H9 (cell line): ENCODE measurements at regions not wholly inside any gene's neighbourhood (a gene's known extent, or its start where the extent isn't known, plus 50 kb on each side); places are given as distances from the start of the nearest gene placed in this dataset.

Experiments used
- DNase-seq: peaks from one replicate; pipeline ENCODE4 v3.0.0-alpha.2; 2017
- H2AFZ ChIP-seq: one replicate; pipeline ENCODE4 v1.6.1; 2013; ENCODE audit warnings: mild to moderate bottlenecking, low read length, control low read depth, moderate library complexity
- H2AK5ac ChIP-seq: 2 replicates; pipeline ENCODE4 v1.6.1; 2013; ENCODE audit warnings: low read length, control low read depth, mixed read lengths; ENCODE audit not compliant: insufficient read length
- H2BK120ac ChIP-seq: one replicate; pipeline ENCODE4 v1.6.1; 2013; ENCODE audit warnings: low read depth, mild to moderate bottlenecking, low read length, control low read depth, inconsistent platforms; ENCODE audit not compliant: poor library complexity, severe bottlenecking
- H2BK12ac ChIP-seq: 2 replicates; pipeline ENCODE4 v1.6.1; 2013; ENCODE audit warnings: low read length, control low read depth, mixed read lengths, low read depth; ENCODE audit not compliant: insufficient read length
- H2BK15ac ChIP-seq: 2 replicates; pipeline ENCODE4 v1.6.1; 2013; ENCODE audit warnings: low read depth, low read length, control low read depth
- H2BK20ac ChIP-seq: one replicate; pipeline ENCODE4 v1.6.1; 2013; ENCODE audit warnings: low read depth, mild to moderate bottlenecking, low read length, control low read depth, inconsistent platforms; ENCODE audit not compliant: poor library complexity, severe bottlenecking
- H2BK5ac ChIP-seq: 2 replicates; pipeline ENCODE4 v1.6.1; 2013; ENCODE audit warnings: low read length, control low read depth, mixed read lengths; ENCODE audit not compliant: insufficient read length
- H3K14ac ChIP-seq: 2 replicates; pipeline ENCODE4 v1.6.1; 2013; ENCODE audit warnings: low read length, control low read depth; ENCODE audit not compliant: insufficient read depth
- H3K18ac ChIP-seq: 2 replicates; pipeline ENCODE4 v1.6.1; 2013; ENCODE audit warnings: low read depth, mild to moderate bottlenecking, mixed read lengths, low read length, control low read depth; ENCODE audit not compliant: insufficient read length
- H3K23ac ChIP-seq: 2 replicates; pipeline ENCODE4 v1.6.1; 2013; ENCODE audit warnings: low read length, control low read depth, mixed read lengths, low read depth; ENCODE audit not compliant: insufficient read length
- H3K23me2 ChIP-seq: 2 replicates; pipeline ENCODE4 v1.6.1; 2013; ENCODE audit warnings: low read depth, mild to moderate bottlenecking, mixed read lengths, low read length, control low read depth; ENCODE audit not compliant: insufficient read length, poor library complexity, severe bottlenecking
- H3K27ac ChIP-seq: 2 replicates; pipeline ENCODE4 v1.5.1; 2013; ENCODE audit warnings: low read length, control low read depth, mixed read lengths, low read depth; ENCODE audit not compliant: insufficient read length
- H3K27me3 ChIP-seq: 2 replicates; pipeline ENCODE4 v1.6.1; 2013; ENCODE audit warnings: low read length, control low read depth, inconsistent platforms; ENCODE audit not compliant: insufficient read depth
- H3K4ac ChIP-seq: 2 replicates; pipeline ENCODE4 v1.6.1; 2013; ENCODE audit warnings: low read depth, mild to moderate bottlenecking, control low read depth, inconsistent platforms, low read length, moderate library complexity
- H3K4me1 ChIP-seq: 2 replicates; pipeline ENCODE4 v1.6.1; 2013; ENCODE audit warnings: low read length, control low read depth, inconsistent platforms; ENCODE audit not compliant: insufficient read depth
- H3K4me2 ChIP-seq: 2 replicates; pipeline ENCODE4 v1.6.1; 2013; ENCODE audit warnings: low read length, control low read depth, mixed read lengths; ENCODE audit not compliant: insufficient read length, insufficient read depth
- H3K56ac ChIP-seq: 2 replicates; pipeline ENCODE4 v1.6.1; 2013; ENCODE audit warnings: low read depth, mild to moderate bottlenecking, mixed read lengths, low read length, control low read depth; ENCODE audit not compliant: insufficient read length
- H3K79me1 ChIP-seq: 2 replicates; pipeline ENCODE4 v1.6.1; 2013; ENCODE audit warnings: low read depth, mild to moderate bottlenecking, moderate library complexity, low read length, control low read depth, inconsistent platforms; ENCODE audit not compliant: insufficient read depth, poor library complexity, severe bottlenecking
- H3K79me2 ChIP-seq: 2 replicates; pipeline ENCODE4 v1.6.1; 2013; ENCODE audit warnings: low read length, control low read depth, inconsistent platforms; ENCODE audit not compliant: insufficient read depth
- H3K9ac ChIP-seq: 2 replicates; pipeline ENCODE4 v1.6.1; 2013; ENCODE audit warnings: low read length, control low read depth, mixed read lengths; ENCODE audit not compliant: insufficient read length; ENCODE audit errors: extremely low read depth
- H3K9me3 ChIP-seq: one replicate; pipeline ENCODE4 v1.6.1; 2013; ENCODE audit warnings: low read depth, low read length, inconsistent platforms; ENCODE audit not compliant: control insufficient read depth
- H3T11ph ChIP-seq: one replicate; pipeline ENCODE4 v1.6.1; 2013; ENCODE audit warnings: mild to moderate bottlenecking, low read length, control low read depth, inconsistent platforms
- H4K20me1 ChIP-seq: one replicate; pipeline ENCODE4 v1.6.1; 2013; ENCODE audit not compliant: control insufficient read depth, insufficient read length, insufficient read depth
- H4K5ac ChIP-seq: 2 replicates; pipeline ENCODE4 v1.6.1; 2013; ENCODE audit warnings: low read depth, mild to moderate bottlenecking, mixed read lengths, low read length, control low read depth; ENCODE audit not compliant: insufficient read length
- H4K8ac ChIP-seq: replicated peaks from 2 replicates; pipeline ENCODE4 v1.6.1; 2013; ENCODE audit warnings: low read length, control low read depth, mixed read lengths, low read depth; ENCODE audit not compliant: insufficient read length
- H4K91ac ChIP-seq: 2 replicates; pipeline ENCODE4 v1.6.1; 2013; ENCODE audit warnings: low read depth, mild to moderate bottlenecking, moderate library complexity, mixed read lengths, low read length, control low read depth; ENCODE audit not compliant: insufficient read length
- H3K27ac Mint-ChIP-seq, 3 experiments: 2 replicates in 2 of 3; 3 replicates in 1 of 3; pipeline ENCODE4 v1.8.0; 2020 to 2021; ENCODE audit warnings: mixed read lengths in 3 of 3, mild to moderate bottlenecking in 1 of 3, moderate library complexity in 1 of 3
- H3K27me3 Mint-ChIP-seq: 2 replicates; pipeline ENCODE4 v1.8.0; 2021; ENCODE audit warnings: low read depth, mild to moderate bottlenecking, moderate library complexity, mixed read lengths
- H3K36me3 Mint-ChIP-seq, 3 experiments: 2 replicates in 2 of 3; 3 replicates in 1 of 3; pipeline ENCODE4 v1.8.0; 2020 to 2021; ENCODE audit warnings: low read depth in 3 of 3, mixed read lengths in 3 of 3; ENCODE audit not compliant: insufficient read depth in 1 of 3
- H3K4me1 Mint-ChIP-seq, 2 experiments: 2 replicates each; pipeline ENCODE4 v1.8.0; 2020; ENCODE audit warnings: mixed read lengths in 2 of 2
- H3K4me3 Mint-ChIP-seq, 2 experiments: 2 replicates in 1 of 2; 3 replicates in 1 of 2; pipeline ENCODE4 v1.8.0; 2020 to 2021; ENCODE audit warnings: mild to moderate bottlenecking in 2 of 2, mixed read lengths in 2 of 2, moderate library complexity in 1 of 2
- H3K9me3 Mint-ChIP-seq, 2 experiments: 2 replicates in 1 of 2; 3 replicates in 1 of 2; pipeline ENCODE4 v1.8.0; 2020; ENCODE audit warnings: mild to moderate bottlenecking in 2 of 2, mixed read lengths in 2 of 2, moderate library complexity in 1 of 2
- WGBS: extraction: QIAGEN DNeasy Blood & Tissue Kit; methylation state at CpG from one replicate; pipeline ENCODE4 v1.1.7; 2013; ENCODE audit warnings: missing lambda C conversion rate, low lambda C conversion rate, mixed read lengths; ENCODE audit not compliant: insufficient read length; ENCODE audit errors: extremely low coverage; 5-methylcytosine and 5-hydroxymethylcytosine counted together
- TF ChIP-seq, protein P1 (sequence below): fragments of 200-600 bp; sonication (generic); conservative IDR thresholded peaks from 3 replicates; pipeline ENCODE4 v1.8.0; 2021; ENCODE audit warnings: antibody characterized with exemption, mild to moderate bottlenecking

DNA sequence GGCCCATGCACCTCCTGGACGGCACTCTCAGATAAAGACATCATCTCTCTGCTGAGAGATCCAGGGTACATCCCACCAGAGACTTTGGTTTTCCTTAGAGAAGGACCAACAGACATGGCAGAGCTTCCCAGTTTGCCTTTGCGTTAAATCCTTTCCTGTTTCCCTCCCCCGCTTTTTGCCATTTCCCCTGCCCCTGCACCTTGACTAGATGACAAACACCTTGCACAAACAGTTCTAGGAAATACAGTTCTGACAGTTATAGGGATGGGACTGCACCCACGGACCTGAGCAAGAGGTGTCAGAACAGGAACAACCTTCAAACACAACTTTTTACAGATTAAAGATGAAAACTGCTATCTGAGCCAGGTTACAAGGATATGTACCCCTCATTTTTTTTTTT is 288.9 kb downstream of the MSX2 start:
- Histone ChIP-seq H2AK5ac (no peak overlapping the region), H3K23ac (no peak overlapping the region), H2BK12ac (no peak overlapping the region), H3K4me2 (no peak overlapping the region), H3K27ac (no peak overlapping the region), H4K20me1 (no peaks in the 10 kb centered on the region), H4K91ac (no peak overlapping the region), H4K5ac (no peak overlapping the region), H3K18ac (no peak overlapping the region), H3T11ph (no peak overlapping the region), H3K9me3 (no peaks in the 10 kb centered on the region), H3K79me2 (no peaks in the 10 kb centered on the region), H3K14ac (no peak overlapping the region), H4K8ac (no peak overlapping the region), H3K56ac (no peak overlapping the region), H2AFZ (no peak overlapping the region), H3K4ac (no peak overlapping the region), H2BK20ac (no peak overlapping the region), H3K79me1 (no peaks in the 10 kb centered on the region), H3K23me2 (no peaks in the 10 kb centered on the region), H2BK15ac (no peak overlapping the region; the same call in 1 of the 2 replicates), H3K9ac (no peak overlapping the region), H2BK120ac (no peak overlapping the region), H3K27me3 (no peaks in the 10 kb centered on the region), H3K4me1 (no peaks in the 10 kb centered on the region; the same call in 1 of the 2 replicates), H2BK5ac (no peak overlapping the region)
- Mint-ChIP-seq H3K27ac (no peak overlapping the region), H3K36me3 (no peaks in the 10 kb centered on the region), H3K4me1 (peaks cover 6 to 8% of the 10 kb centered on the region in 2 experiments; a peak in 3 of 4 replicates), H3K9me3 (no peaks in the 10 kb centered on the region), H3K4me3 (no peak overlapping the region), H3K27me3 (no peaks in the 10 kb centered on the region; the same call in 1 of the 2 replicates)
- TF ChIP-seq, protein P1, sequence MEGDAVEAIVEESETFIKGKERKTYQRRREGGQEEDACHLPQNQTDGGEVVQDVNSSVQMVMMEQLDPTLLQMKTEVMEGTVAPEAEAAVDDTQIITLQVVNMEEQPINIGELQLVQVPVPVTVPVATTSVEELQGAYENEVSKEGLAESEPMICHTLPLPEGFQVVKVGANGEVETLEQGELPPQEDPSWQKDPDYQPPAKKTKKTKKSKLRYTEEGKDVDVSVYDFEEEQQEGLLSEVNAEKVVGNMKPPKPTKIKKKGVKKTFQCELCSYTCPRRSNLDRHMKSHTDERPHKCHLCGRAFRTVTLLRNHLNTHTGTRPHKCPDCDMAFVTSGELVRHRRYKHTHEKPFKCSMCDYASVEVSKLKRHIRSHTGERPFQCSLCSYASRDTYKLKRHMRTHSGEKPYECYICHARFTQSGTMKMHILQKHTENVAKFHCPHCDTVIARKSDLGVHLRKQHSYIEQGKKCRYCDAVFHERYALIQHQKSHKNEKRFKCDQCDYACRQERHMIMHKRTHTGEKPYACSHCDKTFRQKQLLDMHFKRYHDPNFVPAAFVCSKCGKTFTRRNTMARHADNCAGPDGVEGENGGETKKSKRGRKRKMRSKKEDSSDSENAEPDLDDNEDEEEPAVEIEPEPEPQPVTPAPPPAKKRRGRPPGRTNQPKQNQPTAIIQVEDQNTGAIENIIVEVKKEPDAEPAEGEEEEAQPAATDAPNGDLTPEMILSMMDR: no peak
- DNase-seq: no peak
- no CpG with 5 or more reads among the region's 4 CpGs for WGBS
